ENCODE measurements at regions not wholly inside any gene's neighbourhood (a gene's known extent, or its start where the extent isn't known, plus 50 kb on each side); places are given as distances from the start of the nearest gene placed in this dataset.
"Not testable (repeated sequence)": the region's sequence is repeated elsewhere in the genome, so short reads cannot be mapped to it uniquely, and the experiment has no call there.

DNA sequence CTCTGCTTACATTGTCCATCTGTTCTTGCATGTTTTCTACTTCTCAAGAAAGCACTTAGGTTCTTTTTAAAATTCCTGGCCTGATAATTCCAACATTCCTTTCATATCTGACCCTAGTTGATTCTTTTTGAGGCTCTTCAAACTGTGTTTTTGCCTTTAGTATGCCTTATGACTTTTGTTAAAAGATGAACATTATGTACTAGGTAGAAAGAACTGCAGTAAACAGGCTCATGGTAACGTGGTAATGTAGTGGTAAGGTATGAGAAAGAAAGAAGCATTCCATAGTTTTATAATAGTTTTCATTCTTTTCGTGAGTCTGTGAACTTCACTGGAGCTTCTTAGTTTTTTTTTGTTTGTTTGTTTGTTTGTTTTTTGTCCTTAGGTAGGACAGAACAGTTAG, 306.4 kb downstream of the MBD2 start:
- DNase-seq = no peak

DNA sequence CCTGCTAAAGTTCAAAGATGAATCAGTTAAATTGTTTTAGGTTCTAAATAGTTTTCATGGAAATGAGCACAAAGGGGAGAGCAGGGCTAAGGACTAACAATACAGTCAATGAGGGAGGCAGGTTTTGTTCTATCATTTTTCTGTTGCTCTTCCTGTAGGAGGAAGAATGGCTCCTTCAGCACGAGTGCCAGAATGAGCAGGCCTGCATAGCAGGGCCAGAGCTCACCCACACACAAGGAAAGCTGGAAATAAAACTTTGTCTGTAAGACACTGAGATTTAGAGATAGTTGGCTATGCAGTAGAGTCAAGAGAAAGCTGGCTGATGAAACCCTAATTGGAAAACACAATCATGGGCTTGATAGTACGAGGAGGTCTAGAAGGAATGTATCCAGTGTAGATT, 313.3 kb downstream of the MBD2 start:
- DNase-seq = no peak

DNA sequence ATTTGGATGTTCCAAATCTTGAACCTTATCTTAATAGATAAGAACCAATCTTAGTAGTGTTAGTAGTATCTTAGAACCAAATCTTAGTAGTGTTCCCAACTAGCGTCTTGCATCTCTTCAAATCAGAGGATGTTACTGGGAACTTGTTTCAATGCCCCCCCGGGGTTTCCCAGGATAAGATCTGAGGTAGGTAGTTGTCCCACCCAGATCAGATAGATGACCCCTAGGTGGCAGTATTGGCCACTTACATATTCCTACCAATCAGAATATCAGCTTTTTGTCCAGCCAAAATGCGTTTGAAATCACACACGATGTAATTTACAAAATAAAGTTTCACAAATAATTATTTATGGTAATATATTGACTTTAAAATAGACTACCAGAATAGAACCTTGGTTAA, 314.8 kb downstream of the MBD2 start:
- DNase-seq = peak; percentile 28

DNA sequence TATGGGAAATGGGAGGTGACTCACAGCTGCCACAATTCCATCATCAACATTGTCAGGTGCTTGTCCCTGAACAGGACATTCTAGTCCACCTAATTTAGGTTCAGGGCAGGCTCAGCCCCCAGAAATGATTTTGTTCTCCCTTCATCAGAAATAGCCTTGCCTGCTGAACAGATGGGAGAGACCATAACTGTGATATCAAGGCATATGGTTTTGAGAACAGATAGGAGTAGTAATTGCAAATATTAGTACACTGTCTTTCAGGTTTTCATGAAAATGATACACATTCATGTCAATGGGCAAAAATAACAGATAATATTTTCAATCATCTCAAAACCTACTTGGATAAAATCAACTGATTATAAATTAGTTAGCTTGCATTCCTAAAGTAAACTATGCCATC, 316.5 kb downstream of the MBD2 start:
- DNase-seq = no peak

DNA sequence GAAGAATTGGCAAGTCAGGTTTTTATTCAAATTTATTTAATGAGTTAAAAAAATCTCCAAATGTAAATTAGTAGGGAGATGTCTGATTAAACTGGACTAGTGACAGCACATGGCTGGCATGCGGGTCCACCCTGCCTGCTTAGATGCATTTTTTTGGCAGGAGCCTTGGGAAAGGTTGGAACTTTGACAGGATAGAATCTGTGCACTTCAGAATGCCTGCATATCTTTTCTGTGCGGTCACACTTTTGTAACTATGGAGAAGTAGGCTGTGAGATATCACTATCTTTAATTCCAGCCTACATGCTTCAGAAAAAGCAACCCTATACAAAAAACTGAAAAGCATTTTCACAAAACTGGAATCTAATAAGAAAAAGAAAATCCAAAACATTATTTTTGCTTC, 317.8 kb downstream of the MBD2 start:
- no peak for DNase-seq

DNA sequence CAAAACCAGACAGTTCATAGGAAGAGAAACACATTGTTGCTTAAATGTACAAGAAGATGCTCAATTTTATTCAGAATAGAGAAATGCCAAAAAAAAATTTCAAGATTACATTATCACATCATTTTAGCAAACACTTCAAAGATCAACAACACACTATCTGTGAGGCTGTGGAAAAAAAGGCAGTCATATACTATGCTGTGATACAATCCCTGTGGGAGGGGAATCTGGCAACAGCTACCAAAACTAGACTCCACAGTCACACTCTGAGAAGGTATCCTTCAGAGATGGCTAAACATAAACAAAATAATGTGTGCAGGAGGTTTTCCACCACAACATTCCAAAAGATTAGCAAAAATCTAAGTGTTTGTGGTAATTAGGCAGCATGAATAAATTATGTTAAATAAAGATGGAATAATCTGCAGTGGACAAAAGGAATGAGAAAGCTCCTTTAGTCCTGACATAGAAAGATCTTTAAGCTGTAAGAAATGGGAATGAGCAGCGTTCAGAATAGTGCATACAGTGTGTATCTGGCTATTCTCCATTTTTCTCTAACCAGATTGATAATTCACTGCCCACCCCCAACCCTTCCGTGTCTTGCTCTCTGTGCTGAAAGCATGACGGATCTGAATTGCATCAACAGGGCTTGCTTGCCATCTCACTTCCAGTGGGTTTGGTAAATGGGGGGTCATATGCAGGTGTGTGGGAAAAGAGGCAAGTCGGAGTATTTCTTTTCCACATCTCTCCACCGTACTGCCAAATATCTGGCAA, 329.6 kb downstream of the MBD2 start:
- no peak for DNase-seq

DNA sequence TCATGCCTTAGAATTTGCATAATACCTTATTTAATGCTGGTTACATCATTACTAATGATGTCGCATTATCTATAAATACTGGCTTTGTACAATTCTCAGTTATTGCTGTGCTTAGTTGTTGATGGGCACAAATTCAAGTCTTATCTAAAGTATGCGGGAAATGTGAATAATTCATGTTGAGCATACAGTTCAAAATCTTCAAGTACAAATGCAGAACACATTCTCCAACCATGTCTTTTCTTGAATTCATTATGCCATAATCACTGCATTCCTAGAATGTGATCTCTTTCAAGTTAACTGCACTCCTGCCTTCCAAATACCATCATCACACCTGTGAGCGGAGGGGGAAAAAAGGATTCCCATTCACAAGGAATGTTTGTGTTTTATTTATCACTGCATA, 337.0 kb downstream of the MBD2 start:
- DNase-seq = no peak

DNA sequence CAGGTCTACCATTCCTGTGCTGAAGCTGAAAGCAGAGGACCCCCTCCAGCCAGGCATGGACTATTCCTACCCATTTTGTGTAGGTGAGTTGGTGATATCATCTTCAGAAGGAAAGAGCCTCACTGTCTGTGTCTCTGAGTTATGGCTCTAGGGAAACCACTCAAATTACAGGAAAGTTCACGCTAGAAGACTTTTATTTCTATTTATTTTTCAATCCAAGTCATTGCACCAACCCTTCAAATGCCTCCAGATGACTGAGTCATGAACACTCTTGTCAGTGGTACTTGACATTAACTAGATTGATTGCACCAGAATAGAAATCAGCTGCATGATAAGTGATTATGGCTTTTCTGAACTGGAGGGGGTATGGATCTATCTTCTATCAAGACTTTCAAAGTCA, 338.4 kb downstream of the MBD2 start:
- DNase-seq = no peak

DNA sequence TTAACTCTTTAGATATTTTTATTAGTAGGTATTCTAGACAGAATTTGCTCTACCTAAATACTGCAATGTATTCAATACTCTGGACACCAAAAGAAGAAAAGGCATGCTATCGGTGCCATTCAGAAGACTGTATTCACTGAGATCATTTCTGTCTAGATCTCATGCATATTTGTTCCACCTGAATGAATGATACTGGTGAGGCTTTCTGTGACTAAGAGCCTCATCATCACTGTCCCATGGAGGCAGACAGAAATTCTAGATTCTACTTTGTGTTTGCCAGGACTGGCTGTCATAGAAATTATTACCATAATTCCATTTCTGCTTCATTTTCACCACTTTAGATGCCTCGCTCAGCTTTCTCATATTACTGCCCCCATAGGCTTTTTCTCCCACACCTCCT, 340.7 kb downstream of the MBD2 start:
- DNase-seq = no peak

DNA sequence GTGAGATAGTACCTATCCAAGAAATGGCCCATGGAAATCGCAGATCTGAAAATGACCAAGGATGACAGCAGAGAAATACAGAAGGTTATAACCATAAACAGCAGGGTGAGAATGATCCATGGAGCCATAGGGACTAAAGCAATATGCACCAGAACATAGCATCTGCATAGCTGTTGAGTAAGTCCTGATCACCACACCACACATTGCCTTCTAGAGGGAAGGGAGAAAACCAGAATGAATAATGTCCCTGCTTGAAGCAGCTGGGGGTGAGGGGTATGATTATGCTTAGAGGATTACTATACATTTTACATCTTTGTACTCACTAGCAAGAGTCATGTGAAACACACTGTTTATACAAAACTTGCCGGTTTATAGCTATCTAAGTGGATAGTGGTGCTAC, 350.4 kb downstream of the MBD2 start:
- no peak for DNase-seq

DNA sequence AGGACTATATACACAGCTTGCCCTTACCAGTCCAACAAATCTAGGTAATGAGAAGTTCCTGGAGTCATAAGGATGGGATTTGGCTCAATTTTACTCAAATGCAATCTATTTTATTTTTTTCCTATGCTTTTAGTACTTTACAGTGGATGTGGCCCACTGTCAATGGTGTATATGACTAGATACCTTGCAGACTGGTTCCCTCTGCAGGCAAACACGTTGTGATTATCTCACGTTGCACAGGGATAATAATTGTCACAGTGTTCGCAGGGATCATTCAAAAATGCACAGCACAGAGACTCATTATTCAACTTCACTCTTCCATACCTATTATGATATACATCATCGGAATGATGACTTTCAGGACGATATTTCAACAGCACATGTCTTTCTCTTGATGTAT, 359.7 kb downstream of the MBD2 start:
- DNase-seq = no peak

DNA sequence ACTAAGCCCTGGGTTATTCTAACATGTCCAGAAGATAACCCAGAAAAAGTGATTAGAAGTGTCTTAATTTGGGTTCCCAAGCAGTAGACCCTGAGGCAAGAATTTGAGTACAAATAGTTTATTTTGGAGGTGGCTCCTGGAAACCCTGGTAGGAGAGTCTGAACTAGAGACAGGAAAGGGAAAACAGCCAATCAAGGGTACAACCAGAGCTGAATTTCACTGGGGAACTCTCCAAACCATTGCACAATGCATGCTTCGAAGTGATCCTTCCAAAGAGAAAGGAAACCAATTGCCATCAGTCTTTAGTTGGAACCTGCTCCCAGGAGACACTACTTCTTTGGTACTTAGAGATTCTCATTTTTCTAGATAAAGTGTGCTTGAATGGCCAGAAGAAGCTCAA, 361.5 kb downstream of the MBD2 start:
- no peak for DNase-seq

DNA sequence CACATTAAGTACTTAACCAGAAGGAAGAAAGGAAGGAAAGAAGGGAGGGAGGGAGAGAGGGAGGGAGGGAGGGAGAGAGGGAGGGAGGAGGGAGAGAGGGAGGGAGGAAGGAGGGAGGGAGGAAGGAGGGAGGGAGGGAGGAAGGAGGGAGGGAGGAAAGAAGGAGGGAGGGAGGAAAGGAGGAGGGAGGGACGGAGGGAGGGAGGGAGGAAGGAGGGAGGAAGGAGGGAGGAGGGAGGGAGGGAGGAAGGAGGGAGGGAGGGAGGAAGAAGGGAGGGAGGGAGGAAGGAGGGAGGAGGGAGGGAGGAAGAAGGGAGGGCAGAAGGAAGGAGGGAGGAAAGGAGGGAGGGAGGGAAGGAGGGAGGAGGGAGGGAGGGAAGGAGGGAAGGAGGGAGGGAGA, 363.3 kb downstream of the MBD2 start:
- no peak for DNase-seq

DNA sequence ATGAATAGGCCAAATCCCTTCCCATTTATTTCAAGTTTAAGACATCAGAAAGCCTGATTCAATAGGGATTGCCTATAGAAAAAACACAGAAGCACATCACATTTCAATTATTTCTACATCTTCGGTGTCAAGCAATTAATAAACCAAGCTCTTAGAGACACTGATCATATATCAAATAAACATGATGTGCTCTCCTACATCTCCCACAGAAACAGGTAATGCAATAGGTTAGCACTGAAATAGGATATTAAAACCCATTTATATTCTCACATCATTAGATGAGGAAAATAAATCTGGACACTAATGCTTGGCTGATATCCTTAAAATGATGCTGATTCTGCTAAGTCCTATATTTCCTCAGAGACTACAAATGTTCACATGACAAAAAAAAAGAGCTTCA, 364.7 kb downstream of the MBD2 start:
- DNase-seq = no peak

DNA sequence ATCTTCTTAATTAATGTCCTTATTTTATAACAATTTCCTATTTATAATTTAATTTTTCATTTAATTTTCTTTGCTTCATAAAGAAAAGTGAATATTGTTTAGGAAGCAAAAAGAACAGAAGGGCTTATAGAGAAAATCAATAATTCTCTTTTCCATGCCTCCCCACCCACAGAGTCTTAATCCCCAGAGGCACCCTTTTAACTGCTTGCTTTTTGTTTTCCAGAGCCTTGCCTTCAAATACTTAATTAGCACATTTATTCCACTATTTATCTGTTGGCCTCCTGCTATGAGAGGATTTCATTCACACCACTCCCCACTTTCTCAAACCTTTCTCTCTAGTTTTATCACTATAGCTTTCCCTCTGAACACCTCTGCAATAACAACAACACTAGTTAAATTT, 373.6 kb downstream of the MBD2 start:
- DNase-seq = no peak

DNA sequence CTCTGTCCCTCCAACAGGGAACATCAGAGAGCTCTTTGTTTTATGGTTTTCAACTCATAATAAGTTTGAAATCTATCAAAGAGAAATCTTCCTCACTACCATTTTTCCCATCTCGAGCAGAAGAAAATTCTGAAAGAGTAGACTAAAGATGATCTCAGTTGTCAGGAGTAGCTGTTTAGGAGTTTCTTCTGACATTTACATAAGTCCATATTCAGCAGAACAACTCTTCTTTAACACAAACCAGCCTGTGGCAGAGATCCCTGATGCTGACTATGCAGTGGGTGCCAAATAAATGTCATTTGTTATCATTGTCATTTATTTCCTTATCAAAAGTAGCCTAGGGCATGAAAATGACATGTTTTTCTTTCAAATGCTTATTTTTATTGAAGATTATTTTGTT, 380.7 kb downstream of the MBD2 start:
- DNase-seq = no peak

DNA sequence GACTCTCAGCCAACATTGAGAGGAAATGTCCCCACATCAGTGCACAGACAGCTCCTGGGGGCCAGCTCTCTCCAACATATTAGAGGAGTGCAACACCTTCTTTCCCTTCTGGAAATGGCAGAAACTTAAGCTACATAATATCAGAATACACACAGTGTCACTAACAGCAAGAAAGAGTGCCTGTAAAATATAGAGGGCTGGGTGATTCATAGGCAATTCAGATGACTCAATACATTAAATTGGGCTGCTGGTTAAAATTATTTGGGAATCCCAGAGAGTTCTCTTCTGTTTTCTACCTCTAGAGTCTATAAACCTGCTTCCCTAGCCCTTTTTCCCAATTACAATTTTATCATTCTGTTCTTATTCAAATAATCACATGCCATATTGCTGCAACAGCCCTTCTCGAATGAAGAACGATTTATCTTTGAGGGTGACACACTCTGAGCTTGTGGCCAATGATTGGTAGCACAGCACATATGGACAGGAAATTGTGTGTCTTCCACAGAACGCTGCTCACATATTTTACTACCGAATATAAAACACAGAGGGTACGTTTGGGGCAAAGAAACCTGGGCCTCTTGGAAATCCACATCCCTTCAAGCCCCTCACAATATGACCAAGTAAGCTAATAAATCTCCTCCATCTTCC, 381.2 kb downstream of the MBD2 start:
- no peak for DNase-seq

DNA sequence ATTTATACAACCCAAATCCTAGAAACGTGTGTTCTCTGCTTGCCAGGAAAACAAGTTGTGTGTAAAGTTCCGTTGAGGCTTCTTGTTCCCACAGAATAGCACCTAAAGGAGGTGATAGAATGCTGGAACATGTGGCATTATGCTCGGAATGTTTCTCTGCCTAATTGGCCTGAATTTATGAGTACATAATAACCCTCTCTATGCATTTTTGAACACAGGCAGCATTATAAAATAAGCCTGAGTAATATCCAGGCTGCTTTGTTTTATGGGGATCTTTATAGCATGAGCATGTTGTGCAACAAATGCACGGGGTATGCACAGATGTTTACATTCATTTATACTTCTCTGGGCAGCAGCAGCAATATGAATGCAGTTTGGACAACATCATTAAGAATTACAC, 385.7 kb downstream of the MBD2 start:
- no peak for DNase-seq

DNA sequence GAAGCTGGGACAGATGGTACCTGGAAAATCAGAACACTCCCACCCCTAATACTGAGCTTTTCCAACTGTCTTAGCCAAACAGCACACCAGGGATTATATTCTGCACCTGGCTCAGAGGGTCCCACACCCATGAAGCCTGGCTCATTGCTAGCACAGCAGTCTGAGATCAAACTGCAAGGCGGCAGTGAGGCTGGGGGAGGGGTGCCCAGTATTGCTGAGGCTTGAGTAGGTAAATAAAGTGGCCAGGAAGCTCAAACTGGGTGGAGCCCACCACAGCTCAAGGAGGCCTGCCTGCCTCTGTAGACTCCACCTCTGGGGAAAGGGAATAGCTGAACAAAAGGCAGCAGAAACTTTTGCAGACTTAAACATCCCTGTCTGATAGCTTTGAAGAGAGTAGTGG, 403.3 kb downstream of the MBD2 start:
- DNase-seq = not testable (repeated sequence)

DNA sequence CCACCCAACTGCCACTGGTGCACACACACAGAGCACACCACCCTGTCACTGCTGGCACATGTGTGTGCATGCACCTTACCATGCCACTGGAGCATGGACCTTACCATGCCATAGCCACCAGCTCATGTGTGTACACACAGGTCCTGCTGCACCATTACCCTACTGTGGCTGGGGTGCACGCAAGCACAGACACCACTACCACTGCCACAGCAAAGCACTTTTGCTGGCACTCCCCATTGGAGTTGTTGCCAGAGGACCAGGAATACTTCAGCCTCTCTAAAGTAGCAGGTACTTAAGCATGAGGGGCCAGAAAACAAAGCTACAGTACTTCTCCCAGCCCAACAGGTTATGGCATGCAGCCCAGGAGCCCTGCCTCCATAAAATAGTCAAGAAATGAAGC, 404.8 kb downstream of the MBD2 start:
- no peak for DNase-seq

DNA sequence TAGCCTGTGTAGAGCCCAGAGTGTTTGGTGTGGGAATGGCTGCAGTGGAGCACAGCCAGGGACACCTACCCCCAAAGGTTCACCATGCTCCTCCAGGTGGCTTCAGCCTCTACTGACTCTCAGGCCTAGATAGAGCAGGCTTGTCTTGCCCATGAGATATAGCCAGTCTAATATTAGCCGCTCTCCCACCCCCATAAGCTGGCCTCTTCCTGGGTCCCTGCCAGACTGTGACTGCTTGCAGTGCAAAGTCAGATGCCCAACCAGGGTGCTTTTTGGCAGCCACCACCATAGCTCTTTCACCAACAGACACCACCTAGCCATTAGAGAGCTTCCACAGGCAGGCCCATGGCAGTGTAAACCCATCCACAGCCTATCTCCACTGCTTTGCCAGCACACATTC, 405.3 kb downstream of the MBD2 start:
- DNase-seq = no peak

DNA sequence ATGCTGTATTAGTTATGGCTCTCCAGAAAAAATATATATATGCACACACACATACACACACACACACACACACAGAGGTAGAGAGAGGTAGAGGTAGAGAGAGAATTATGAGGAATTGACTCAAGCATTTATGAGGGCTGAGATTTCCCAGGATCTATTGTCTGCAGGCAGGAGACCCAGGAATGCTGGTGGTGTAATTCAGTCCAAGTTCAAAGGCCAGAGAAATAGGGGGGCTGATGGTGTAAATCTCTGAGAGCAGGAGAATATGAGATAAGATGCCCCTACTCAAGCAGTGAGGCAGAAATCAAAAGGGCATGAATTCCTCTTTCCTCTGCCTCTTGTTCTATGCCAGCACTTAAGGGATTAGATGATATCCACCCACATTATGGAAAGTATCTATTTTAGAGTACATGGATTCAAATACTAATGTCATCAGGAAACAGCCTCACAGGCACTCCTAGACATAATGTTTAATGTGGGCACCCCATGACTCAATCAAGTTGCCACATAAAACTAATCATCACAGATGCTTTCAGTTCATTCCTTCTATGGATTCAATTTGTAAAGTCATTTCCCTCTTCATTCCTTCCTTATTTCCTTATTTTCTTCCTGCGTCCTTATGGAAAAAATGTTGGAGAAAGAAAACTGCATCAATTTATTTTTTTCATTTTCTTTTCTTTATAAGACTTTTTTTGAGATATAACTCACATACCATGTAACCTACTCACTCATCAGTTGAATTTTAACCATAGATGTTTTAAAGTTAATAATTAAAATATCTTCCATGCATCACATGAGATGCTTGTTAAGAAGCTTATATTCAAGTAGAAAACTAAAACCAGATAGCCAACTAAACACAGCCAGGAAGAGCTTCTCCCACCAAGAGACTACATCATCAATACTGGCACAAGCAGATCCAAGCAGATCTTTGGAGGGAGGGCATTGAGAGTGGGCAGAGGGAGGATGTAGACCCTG, 406.2 kb downstream of the MBD2 start:
- DNase-seq = no peak

DNA sequence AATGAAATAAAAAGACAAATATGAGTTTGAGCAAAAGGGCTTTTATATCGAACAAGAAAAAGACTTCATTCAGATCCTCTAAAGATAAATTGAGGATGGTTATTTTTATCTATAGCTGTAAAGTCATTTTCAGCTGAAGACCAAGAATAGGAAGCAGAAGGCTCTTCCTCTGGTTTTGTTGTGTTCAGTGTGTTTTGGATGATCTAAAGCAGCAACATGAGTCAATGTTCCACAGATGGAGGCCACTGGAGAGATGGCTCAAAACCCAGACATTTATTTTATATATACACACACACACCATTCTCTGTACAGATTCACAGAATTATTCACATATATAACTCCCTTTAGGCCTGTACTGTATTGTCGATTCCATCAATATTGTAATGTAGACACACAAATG, 424.3 kb downstream of the MBD2 start:
- no peak for DNase-seq

DNA sequence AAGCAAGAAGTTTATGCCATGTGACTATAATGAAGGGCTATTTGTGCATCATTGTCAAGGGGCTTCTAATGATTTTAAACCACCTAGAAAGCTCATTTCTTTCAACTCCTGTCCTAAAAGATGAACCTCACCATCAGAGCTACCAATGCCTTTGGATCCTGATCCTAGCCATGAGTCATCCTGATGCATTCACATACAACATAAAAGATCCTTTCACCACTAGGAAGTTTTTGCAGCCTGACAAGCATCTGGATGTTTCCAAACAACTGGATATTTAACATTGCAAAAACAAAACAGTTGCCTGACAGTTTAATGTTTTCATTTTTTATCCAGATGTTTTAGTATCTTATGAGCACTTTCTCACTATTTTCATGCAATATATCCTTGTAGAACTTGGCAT, 425.3 kb downstream of the MBD2 start:
- DNase-seq = no peak

Measured in stimulated activated CD4-positive, alpha-beta T cell treated with anti-CD3 and anti-CD28 coated beads, Interleukin-4, amount 100 ng/mL, for 24 hours (primary cell).